Heart left ventricle (tissue), 13 donors: ENCODE measurements at regions not wholly inside any gene's neighbourhood (a gene's known extent, or its start where the extent isn't known, plus 50 kb on each side); places are given as distances from the start of the nearest gene placed in this dataset.

Source experiments
- CTCF ChIP-seq, 12 donors: fragments of 200-600 bp; sonication (generic) in 4 of 12; IDR thresholded peaks; one replicate each; pipeline versions ENCODE4 v1.5.0 to v1.8.0; 2018 to 2022; ENCODE audit warnings: antibody characterized with exemption in 12 of 12, mild to moderate bottlenecking in 5 of 12
- POLR2A ChIP-seq, 2 donors: fragments of 450-650 bp; IDR thresholded peaks; one replicate each; pipeline ENCODE4 v1.6.1; 2017; ENCODE audit warnings: antibody characterized with exemption in 2 of 2, mild to moderate bottlenecking in 2 of 2, moderate library complexity in 2 of 2
- donor health status: ischemic (EF 13 %, LVEDD 7.1; RV severe dilation, severe dysfunction).
- donor health status: DM: no; HTN: yes; CAD: no.
- donor health status: DM: no; HTN: no; CAD: no.
- donor health status: ischemic (EF 25% LVEDD 6.9; RV normal size, moderate dysfunction).
- donor health status: ischemic (EF 25% LVEDD 5.7; RV mildly dilated, moderate dysfunction).
- donor health status: ischemic (EF 35%, LVEDD 5.7; RV mildly dilated, moderate dysfunction).
- donor health status: nonischemic (EF 11% LVEDD 7.7; RV severe dilation, severe dysfunction).
- donor health status: DM: yes; HTN: yes; CAD: no.
- donor health status: PGD.
- donor health status: ischemic (EF 29% LVEDD 5.4; RV normal size, mild dysfunction).
- donor health status: nonischemic (EF 23%, LVEDD 6.1; RV moderate dilation, normal function).

- no peak for TF ChIP-seq CTCF (IDR thresholded peaks at IDR 0.05)
- no peak for TF ChIP-seq POLR2A (IDR thresholded peaks at IDR 0.05)
Measured at GRCh38 chrX:39328661-39329060, 527.4 kb downstream of the MID1IP1 start.
